Psoas muscle (tissue), 7 donors: ENCODE measurements at regions not wholly inside any gene's neighbourhood (a gene's known extent, or its start where the extent isn't known, plus 50 kb on each side); places are given as distances from the start of the nearest gene placed in this dataset.

ENCODE experiments used
- ATAC-seq, 4 donors: fragments of 200-7000 bp; cut with Tn5 transposase; one replicate each; pipeline ENCODE4 v1.9.1; 2020; ENCODE audit warnings: moderate library complexity in 3 of 4, mild to moderate bottlenecking in 2 of 4
- DNase-seq, 2 donors: peaks; one replicate each; pipeline ENCODE4 v3.0.0-alpha.2; 2020
- H3K27ac ChIP-seq: fragments of 200-600 bp; one replicate; pipeline ENCODE4 v1.8.0; 2022
- H3K27me3 ChIP-seq, 3 donors: fragments of 200-600 bp in 1 of 3; one replicate each; pipeline versions ENCODE4 v1.6.1 to v1.8.0; 2013 to 2022; ENCODE audit warnings: low read length in 2 of 3, mild to moderate bottlenecking in 2 of 3, moderate library complexity in 1 of 3; ENCODE audit not compliant: insufficient read depth in 3 of 3
- H3K36me3 ChIP-seq, 2 donors: fragments of 200-600 bp in 1 of 2; one replicate each; pipeline versions ENCODE4 v1.6.1 to v1.8.0; 2013 to 2022; ENCODE audit warnings: low read depth in 1 of 2, mild to moderate bottlenecking in 1 of 2, moderate library complexity in 1 of 2; ENCODE audit not compliant: insufficient read depth in 1 of 2
- H3K4me1 ChIP-seq: fragments of 200-600 bp; one replicate; pipeline ENCODE4 v1.8.0; 2022
- H3K4me3 ChIP-seq: fragments of 200-600 bp; one replicate; pipeline ENCODE4 v1.8.0; 2022; ENCODE audit warnings: mild to moderate bottlenecking
- H3K9me3 ChIP-seq: fragments of 200-600 bp; one replicate; pipeline ENCODE4 v1.8.0; 2022
- WGBS, 3 donors: extraction: QIAGEN DNeasy Blood & Tissue Kit; methylation state at CpG; one replicate each; pipeline versions ENCODE4 v1.1.6 to v1.1.7; 2013; 5-methylcytosine and 5-hydroxymethylcytosine counted together
- intact Hi-C, 2 donors: fragments of 100-400 bp; cut with DNase I; formaldehyde crosslinking; loops; one replicate each; pipeline versions ENCODE4 v1.11.0 to v1.14.2; 2022
- TF ChIP-seq, protein P1 (sequence below): fragments of 200-600 bp; IDR thresholded peaks from one replicate; pipeline ENCODE4 v1.8.0; 2022; ENCODE audit warnings: antibody characterized with exemption
- donor health status: healthy with polysubstance abuse.
- donor health status: DM: no; HTN: no; CAD: no; lungs with moderate emphysema.
- donor health status: Bipolar disorder and iron deficiency.
- donor health status: healthy.
- donor health status: DM: yes; HTN: yes; CAD: no.
- donor health status: DM: no; HTN: no; CAD: no.
- donor health status: DM: yes; HTN: yes; CAD: no.

GRCh38 chr18:5600378-5601071 lies 56.7 kb upstream of the EPB41L3 start:
- Histone ChIP-seq H3K27ac (no peak overlapping the region), H3K4me1 (no peaks in the 10 kb centered on the region), H3K9me3 (no peaks in the 10 kb centered on the region), H3K36me3 (no peaks in the 10 kb centered on the region), H3K27me3 (no peaks in the 10 kb centered on the region), H3K4me3 (no peak overlapping the region)
- intact Hi-C loops, result loop anchor here in 1 of 2 donors (10.0 kb wide), 1 partner anchor 244 kb away; no protein-coding TSS in a partner anchor
- ATAC-seq (no peak), DNase-seq (no peak)
- TF ChIP-seq, protein P1, sequence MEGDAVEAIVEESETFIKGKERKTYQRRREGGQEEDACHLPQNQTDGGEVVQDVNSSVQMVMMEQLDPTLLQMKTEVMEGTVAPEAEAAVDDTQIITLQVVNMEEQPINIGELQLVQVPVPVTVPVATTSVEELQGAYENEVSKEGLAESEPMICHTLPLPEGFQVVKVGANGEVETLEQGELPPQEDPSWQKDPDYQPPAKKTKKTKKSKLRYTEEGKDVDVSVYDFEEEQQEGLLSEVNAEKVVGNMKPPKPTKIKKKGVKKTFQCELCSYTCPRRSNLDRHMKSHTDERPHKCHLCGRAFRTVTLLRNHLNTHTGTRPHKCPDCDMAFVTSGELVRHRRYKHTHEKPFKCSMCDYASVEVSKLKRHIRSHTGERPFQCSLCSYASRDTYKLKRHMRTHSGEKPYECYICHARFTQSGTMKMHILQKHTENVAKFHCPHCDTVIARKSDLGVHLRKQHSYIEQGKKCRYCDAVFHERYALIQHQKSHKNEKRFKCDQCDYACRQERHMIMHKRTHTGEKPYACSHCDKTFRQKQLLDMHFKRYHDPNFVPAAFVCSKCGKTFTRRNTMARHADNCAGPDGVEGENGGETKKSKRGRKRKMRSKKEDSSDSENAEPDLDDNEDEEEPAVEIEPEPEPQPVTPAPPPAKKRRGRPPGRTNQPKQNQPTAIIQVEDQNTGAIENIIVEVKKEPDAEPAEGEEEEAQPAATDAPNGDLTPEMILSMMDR, result peak; percentile 43
- 43 to 50% (median 49%) methylated on average over 4 of the region's 4 CpGs for WGBS, 3 donors

DNA sequence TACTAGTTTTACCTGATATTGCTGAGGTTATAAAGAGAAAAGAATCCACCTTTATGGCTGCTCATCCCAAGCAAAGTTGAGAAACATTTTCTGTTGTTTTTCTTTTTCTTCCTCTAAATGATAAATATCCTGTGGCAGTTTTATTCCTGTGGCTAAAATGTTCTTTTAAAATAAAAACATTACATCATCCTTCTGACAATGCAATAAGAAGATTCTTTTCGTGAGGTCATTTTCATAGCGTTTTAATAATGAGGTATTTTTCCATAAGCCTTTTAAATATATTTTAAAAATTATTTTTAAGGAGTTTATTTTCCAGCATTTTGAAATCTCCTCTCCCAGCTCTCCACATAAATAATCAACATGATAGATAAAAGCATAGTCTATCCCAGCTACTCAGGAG lies 52.8 kb upstream of the EPB41L3 start:
- TF ChIP-seq, protein P1, result no peak
- H3K27me3 ChIP-seq, result no peaks in the 10 kb centered on the region
- no peaks in the 10 kb centered on the region for H3K9me3 ChIP-seq
- H3K36me3 ChIP-seq, result no peaks in the 10 kb centered on the region
- H3K4me1 ChIP-seq, result no peaks in the 10 kb centered on the region
- H3K4me3 ChIP-seq, result no peak overlapping the region
- intact Hi-C loops, result no loop called here
- H3K27ac ChIP-seq, result no peak overlapping the region
- WGBS, 3 donors, result 36 to 81% (median 60%) methylated on average over 2 of the region's 2 CpGs
- ATAC-seq (no peak), DNase-seq (no peak)
